GM12878 (cell line): ENCODE measurements at regions not wholly inside any gene's neighbourhood (a gene's known extent, or its start where the extent isn't known, plus 50 kb on each side); places are given as distances from the start of the nearest gene placed in this dataset.

ENCODE experiments used
- ATAC-seq: fragments of 200-7000 bp; cut with Tn5 transposase; 3 replicates; pipeline ENCODE4 v1.9.1; 2020; ENCODE audit warnings: mild to moderate bottlenecking, moderate library complexity
- BruUV-seq: library from RNA; stranded (reverse); fragments of 400-500 nt; replicated peaks from 2 replicates; lab custom pipeline; 2021; lab: Mats Ljungman, UMichigan
- CTCF ChIA-PET: fragments of 300-600 bp; sonication (Branson Sonifier 250); formaldehyde crosslinking; extraction: SDS; loops from one replicate; lab custom pipeline; 2021; ENCODE audit warnings: inconsistent platforms; lab: Yijun Ruan, JAX
- POLR2A ChIA-PET: fragments of 350-600 bp; formaldehyde crosslinking; extraction: SDS; loops from one replicate; lab custom pipeline; 2021; ENCODE audit warnings: inconsistent platforms; lab: Charles Lee
- RAD21 ChIA-PET: fragments of 300-600 bp; sonication (Branson Sonifier 250); formaldehyde crosslinking; loops from one replicate; lab custom pipeline; 2023; ENCODE audit warnings: antibody characterized with exemption; ENCODE audit not compliant: unreplicated experiment; lab: Charles Lee
- SMC1A ChIA-PET: fragments of 300-600 bp; sonication (Branson Sonifier 250); formaldehyde crosslinking; loops from one replicate; lab custom pipeline; 2023; ENCODE audit not compliant: unreplicated experiment, uncharacterized antibody; lab: Charles Lee
- DNase-seq: peaks from one replicate; pipeline ENCODE4 v3.0.0-alpha.2; 2011; ENCODE audit warnings: low read depth, low spot score
- FAIRE-seq: peaks from 3 replicates; lab custom pipeline; 2011; peaks lifted over from hg19 to GRCh38; lab: Jason Lieb, UNC
- H2AFZ ChIP-seq: 2 replicates; pipeline ENCODE4 v1.6.0; 2011; ENCODE audit warnings: low read depth, low read length, control low read depth; ENCODE audit not compliant: control insufficient read depth
- H3K27ac ChIP-seq: 2 replicates; pipeline ENCODE4 v1.5.1; 2011; ENCODE audit warnings: control low read depth; ENCODE audit not compliant: control insufficient read depth, insufficient read depth
- H3K27me3 ChIP-seq, 2 experiments: replicated peaks in 1 of 2; 2 replicates each; pipeline versions ENCODE4 v1.6.0 to v1.6.1; 2011; ENCODE audit warnings: low read length in 1 of 2; ENCODE audit not compliant: control insufficient read depth in 2 of 2, insufficient read depth in 2 of 2
- H3K36me3 ChIP-seq, 2 experiments: 2 replicates each; pipeline ENCODE4 v1.5.1; 2011; ENCODE audit warnings: low read length in 1 of 2; ENCODE audit not compliant: control insufficient read depth in 2 of 2, insufficient read depth in 2 of 2
- H3K4me1 ChIP-seq: 2 replicates; pipeline ENCODE4 v1.6.1; 2011; ENCODE audit warnings: mild to moderate bottlenecking, low read length, moderate library complexity, mixed read lengths; ENCODE audit not compliant: control insufficient read depth, insufficient read depth
- H3K4me2 ChIP-seq: 2 replicates; pipeline ENCODE4 v1.6.0; 2011; ENCODE audit warnings: control low read depth; ENCODE audit not compliant: control insufficient read depth, insufficient read depth
- H3K4me3 ChIP-seq: fragments of 200-600 bp; sonication (generic); 2 replicates; pipeline ENCODE4 v1.5.1; 2016
- H3K79me2 ChIP-seq: 2 replicates; pipeline ENCODE4 v1.6.0; 2011; ENCODE audit warnings: low read length; ENCODE audit not compliant: control insufficient read depth, insufficient read depth
- H3K9ac ChIP-seq: 2 replicates; pipeline ENCODE4 v1.8.0; 2011; ENCODE audit warnings: low read length, control low read depth, mixed read lengths; ENCODE audit not compliant: control insufficient read depth, insufficient read depth
- H3K9me3 ChIP-seq: replicated peaks from 3 replicates; pipeline ENCODE4 v1.5.1; 2011; ENCODE audit warnings: mild to moderate bottlenecking, low read length; ENCODE audit not compliant: control insufficient read depth, insufficient read depth
- H4K20me1 ChIP-seq: 2 replicates; pipeline ENCODE4 v1.6.0; 2011; ENCODE audit not compliant: control insufficient read depth, insufficient read depth
- ATF7 ChIP-seq: fragments of 450-650 bp; IDR thresholded peaks from 2 replicates; pipeline ENCODE4 v1.6.1; 2016; ENCODE audit warnings: low read depth, mild to moderate bottlenecking
- BACH1 ChIP-seq: fragments of 450-650 bp; IDR thresholded peaks from 2 replicates; pipeline ENCODE4 v1.6.1; 2017; ENCODE audit warnings: mild to moderate bottlenecking, borderline replicate concordance
- GATAD2B ChIP-seq: fragments of 450-650 bp; conservative IDR thresholded peaks from 2 replicates; pipeline ENCODE4 v1.6.1; 2017; ENCODE audit warnings: low read depth, mild to moderate bottlenecking, moderate library complexity
- KLF5 ChIP-seq: fragments of 450-650 bp; IDR thresholded peaks from 2 replicates; pipeline ENCODE4 v1.6.1; 2014; ENCODE audit warnings: mild to moderate bottlenecking; ENCODE audit not compliant: partially characterized antibody
- MEF2B ChIP-seq: fragments of 450-650 bp; IDR thresholded peaks from 2 replicates; pipeline ENCODE4 v1.6.1; 2018; ENCODE audit warnings: mild to moderate bottlenecking, moderate library complexity; ENCODE audit not compliant: partially characterized antibody, poor library complexity, severe bottlenecking
- NR2F1 ChIP-seq: fragments of 450-650 bp; conservative IDR thresholded peaks from 2 replicates; pipeline ENCODE4 v1.6.1; 2017; ENCODE audit warnings: mild to moderate bottlenecking
- RBBP5 ChIP-seq: fragments of 200-600 bp; sonication (generic); conservative IDR thresholded peaks from 2 replicates; pipeline ENCODE4 v1.6.1; 2016
- RELA ChIP-seq: fragments of 450-650 bp; IDR thresholded peaks from 2 replicates; pipeline ENCODE4 v1.8.0; 2014; ENCODE audit warnings: borderline replicate concordance; ENCODE audit not compliant: partially characterized antibody
- SIN3A ChIP-seq: IDR thresholded peaks from 2 replicates; pipeline ENCODE4 v1.6.1; 2012; ENCODE audit warnings: low read depth, low read length, improper control_type of control experiment
- SMC3 ChIP-seq: IDR thresholded peaks from 2 replicates; pipeline ENCODE4 v1.6.1; 2011; ENCODE audit warnings: low read length, improper control_type of control experiment, borderline replicate concordance
- ZBED1 ChIP-seq: IDR thresholded peaks from 2 replicates; pipeline ENCODE4 v1.6.1; 2016; ENCODE audit warnings: borderline replicate concordance
- WGBS: methylation state at CpG from one replicate; pipeline ENCODE4 v1.1.6; 2016; ENCODE audit warnings: low lambda C conversion rate; ENCODE audit not compliant: insufficient replicate concordance, insufficient coverage; ENCODE audit errors: missing lambda C conversion rate; 5-methylcytosine and 5-hydroxymethylcytosine counted together
- in situ Hi-C: fragments of 300-500 bp; cut with MboI; formaldehyde crosslinking; loops from 9 replicates; pipeline ENCODE4 v1.14.3; 2018; ENCODE audit warnings: mixed read lengths
- intact Hi-C: fragments of 100-400 bp; cut with micrococcal nuclease; formaldehyde crosslinking; loops from one replicate; pipeline ENCODE4 v1.14.2; 2022; ENCODE audit not compliant: unreplicated experiment
- TF ChIP-seq, protein P1 (sequence below): IDR thresholded peaks from 2 replicates; pipeline ENCODE4 v1.6.1; 2011; ENCODE audit warnings: borderline replicate concordance, low read depth, mild to moderate bottlenecking, moderate library complexity, mixed read lengths, low read length; ENCODE audit not compliant: insufficient read depth; ENCODE audit errors: extremely low read length
- TF ChIP-seq, protein P2 (sequence below): fragments of 150-350 bp; IDR thresholded peaks from 2 replicates; pipeline ENCODE4 v1.6.1; 2014; ENCODE audit warnings: mild to moderate bottlenecking, low read depth, low read length

DNA sequence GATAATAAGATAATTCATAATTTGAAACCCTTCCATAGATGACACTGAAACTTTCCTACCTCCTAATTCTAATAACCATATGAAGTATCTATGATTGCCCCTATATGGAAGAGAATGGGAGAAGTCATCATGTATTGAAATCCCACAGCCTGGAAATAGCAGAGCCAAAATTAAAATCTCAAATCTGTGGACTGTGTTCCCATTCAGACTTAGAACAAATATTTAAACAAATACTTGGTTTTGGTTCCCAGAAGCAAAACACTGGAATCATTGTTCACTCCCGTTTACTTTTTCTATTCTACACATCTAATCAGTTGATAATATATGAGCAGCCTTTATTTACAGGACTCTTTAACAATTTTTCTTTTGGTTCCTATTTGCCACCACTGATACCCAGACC, 92.6 kb upstream of the PTPRD start:
- DNase-seq (no peak), ATAC-seq (no peak), FAIRE-seq (no peak)
- WGBS, result 0% methylated on average over 1 of the region's 1 CpG
- H2AFZ ChIP-seq, result no peak overlapping the region
- CTCF ChIA-PET, result no interaction called here
- in situ Hi-C loops (no loop called here), intact Hi-C loops (no loop called here)
- no peak overlapping the region for H3K4me3 ChIP-seq
- SMC1A ChIA-PET, result no interaction called here
- H3K9ac ChIP-seq, result no peak overlapping the region
- POLR2A ChIA-PET, result no interaction called here
- no peaks in the 10 kb centered on the region for H3K36me3 ChIP-seq
- H3K9me3 ChIP-seq, result no peaks in the 10 kb centered on the region
- no peaks in the 10 kb centered on the region for H3K27me3 ChIP-seq
- no peaks in the 10 kb centered on the region for H3K4me1 ChIP-seq
- H3K4me2 ChIP-seq, result no peak overlapping the region
- RAD21 ChIA-PET, result no interaction called here
- no peak overlapping the region for H3K27ac ChIP-seq
- H3K79me2 ChIP-seq, result no peaks in the 10 kb centered on the region
- BruUV-seq, result no TSS peak
- no peaks in the 10 kb centered on the region for H4K20me1 ChIP-seq
- TF ChIP-seq KLF5, result no peak
- TF ChIP-seq, protein P1, sequence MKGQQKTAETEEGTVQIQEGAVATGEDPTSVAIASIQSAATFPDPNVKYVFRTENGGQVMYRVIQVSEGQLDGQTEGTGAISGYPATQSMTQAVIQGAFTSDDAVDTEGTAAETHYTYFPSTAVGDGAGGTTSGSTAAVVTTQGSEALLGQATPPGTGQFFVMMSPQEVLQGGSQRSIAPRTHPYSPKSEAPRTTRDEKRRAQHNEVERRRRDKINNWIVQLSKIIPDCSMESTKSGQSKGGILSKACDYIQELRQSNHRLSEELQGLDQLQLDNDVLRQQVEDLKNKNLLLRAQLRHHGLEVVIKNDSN, result no peak

DNA sequence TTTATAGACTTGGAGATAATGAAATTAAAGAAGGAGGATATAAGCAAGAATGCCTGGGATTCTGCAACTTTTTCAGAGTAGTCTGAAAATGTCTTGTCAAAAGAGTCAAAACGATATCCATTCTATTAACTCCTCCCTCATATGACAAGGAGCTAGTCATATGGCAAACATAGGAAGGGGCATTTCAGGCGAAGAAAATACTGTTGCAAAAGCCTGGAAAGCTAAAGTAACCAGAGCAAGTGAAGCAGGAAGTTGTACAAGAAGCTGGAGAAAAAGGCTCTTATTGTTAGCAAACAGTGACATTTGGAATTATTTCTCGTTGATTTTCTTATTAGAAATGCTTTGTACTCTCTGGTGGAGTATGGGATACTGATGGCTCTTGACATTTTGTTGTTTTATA, 94.0 kb upstream of the PTPRD start:
- DNase-seq (no peak), ATAC-seq (no peak), FAIRE-seq (no peak)
- no peak for TF ChIP-seq ZBED1
- TF ChIP-seq BACH1, result no peak
- TF ChIP-seq RBBP5, result no peak
- no peak for TF ChIP-seq SMC3
- TF ChIP-seq NR2F1, result no peak
- no peak for TF ChIP-seq RELA
- no peak for TF ChIP-seq GATAD2B
- no peak for TF ChIP-seq SIN3A
- TF ChIP-seq MEF2B, result no peak
- TF ChIP-seq, protein P2, sequence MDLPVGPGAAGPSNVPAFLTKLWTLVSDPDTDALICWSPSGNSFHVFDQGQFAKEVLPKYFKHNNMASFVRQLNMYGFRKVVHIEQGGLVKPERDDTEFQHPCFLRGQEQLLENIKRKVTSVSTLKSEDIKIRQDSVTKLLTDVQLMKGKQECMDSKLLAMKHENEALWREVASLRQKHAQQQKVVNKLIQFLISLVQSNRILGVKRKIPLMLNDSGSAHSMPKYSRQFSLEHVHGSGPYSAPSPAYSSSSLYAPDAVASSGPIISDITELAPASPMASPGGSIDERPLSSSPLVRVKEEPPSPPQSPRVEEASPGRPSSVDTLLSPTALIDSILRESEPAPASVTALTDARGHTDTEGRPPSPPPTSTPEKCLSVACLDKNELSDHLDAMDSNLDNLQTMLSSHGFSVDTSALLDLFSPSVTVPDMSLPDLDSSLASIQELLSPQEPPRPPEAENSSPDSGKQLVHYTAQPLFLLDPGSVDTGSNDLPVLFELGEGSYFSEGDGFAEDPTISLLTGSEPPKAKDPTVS, result no peak
- no peak for TF ChIP-seq ATF7
- POLR2A ChIA-PET, result no interaction called here
- in situ Hi-C loops (no loop called here), intact Hi-C loops (no loop called here)
- WGBS, result 0% methylated on average over 3 of the region's 3 CpGs
- H3K36me3 ChIP-seq, result no peaks in the 10 kb centered on the region
- BruUV-seq, result no TSS peak
- no peaks in the 10 kb centered on the region for H3K4me1 ChIP-seq
- RAD21 ChIA-PET, result no interaction called here
- no peaks in the 10 kb centered on the region for H3K9me3 ChIP-seq
- H4K20me1 ChIP-seq, result no peaks in the 10 kb centered on the region
- no peak overlapping the region for H3K27ac ChIP-seq
- no peak overlapping the region for H2AFZ ChIP-seq
- no peaks in the 10 kb centered on the region for H3K27me3 ChIP-seq
- H3K79me2 ChIP-seq, result no peaks in the 10 kb centered on the region
- H3K4me2 ChIP-seq, result no peak overlapping the region
- H3K9ac ChIP-seq, result no peak overlapping the region
- no peak overlapping the region for H3K4me3 ChIP-seq
- SMC1A ChIA-PET, result no interaction called here
- CTCF ChIA-PET, result no interaction called here
